ENCODE measurements at regions not wholly inside any gene's neighbourhood (a gene's known extent, or its start where the extent isn't known, plus 50 kb on each side); places are given as distances from the start of the nearest gene placed in this dataset.
A peak's percentile ranks its signal among the peaks of the same experiment; 100 is the strongest.

DNA sequence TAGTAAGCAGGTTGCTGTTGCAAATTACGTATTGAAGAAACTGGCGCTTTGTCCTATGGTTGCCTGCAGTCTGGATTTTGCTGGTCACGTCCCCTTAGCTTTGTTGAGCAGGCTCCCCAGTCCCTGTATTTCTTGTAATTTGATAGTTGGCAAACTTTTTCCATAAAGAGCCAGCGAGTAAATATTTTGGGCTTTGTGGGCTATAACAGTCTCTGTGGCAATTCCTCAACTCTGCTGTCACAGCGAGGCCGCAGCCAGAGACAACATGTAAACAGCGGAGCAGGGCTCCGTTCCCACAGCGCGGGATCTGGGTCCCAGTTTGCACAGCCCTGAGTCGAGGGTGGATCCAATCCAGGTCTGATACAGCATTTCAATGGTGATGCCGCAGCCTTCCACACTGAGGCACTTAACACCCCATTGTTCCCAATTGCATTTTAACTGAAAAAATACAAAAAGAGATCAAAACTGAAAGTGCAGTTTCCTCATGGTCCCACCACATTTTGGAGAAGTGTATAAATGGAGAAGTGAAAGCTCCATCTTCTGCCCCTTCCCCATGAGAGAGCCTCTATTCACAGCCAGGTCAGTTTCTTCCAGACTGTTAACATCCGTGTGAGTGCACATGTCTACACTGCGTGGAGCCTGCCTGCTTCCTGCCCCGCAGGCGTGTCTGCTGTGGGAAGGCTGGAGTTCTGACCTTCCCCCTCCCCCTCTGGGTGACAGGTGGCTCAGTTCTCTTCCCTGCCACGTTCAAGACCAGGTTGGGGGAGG, 89.1 kb downstream of the RPS6KA4 start (continued):
- TF ChIP-seq KAT2A (conservative IDR thresholded peaks at IDR 0.05; ENCODE audit: control insufficient read depth, low read depth, low read length) (no peak), TAF1 (IDR thresholded peaks at IDR 0.05; ENCODE audit: borderline replicate concordance, low read depth, low read length) (no peak), MAX (IDR thresholded peaks at IDR 0.05; ENCODE audit: low read depth, low read length) (no peak), BCL11A (IDR thresholded peaks at IDR 0.05; ENCODE audit: low read depth, low read length) (no peak), JUNB (IDR thresholded peaks at IDR 0.05) (no peak), SPI1 (IDR thresholded peaks at IDR 0.05; ENCODE audit: borderline replicate concordance, insufficient read depth, low read depth, low read length) (peak; percentile 96), GATAD2B (conservative IDR thresholded peaks at IDR 0.05; ENCODE audit: low read depth) (peak; percentile 55; the same call in 1 of the 2 replicates), STAT1 (conservative IDR thresholded peaks at IDR 0.05) (no peak), FOXK2 (IDR thresholded peaks at IDR 0.05) (no peak), IKZF2 (IDR thresholded peaks at IDR 0.05) (peak; percentile 84 to 88), CREM (IDR thresholded peaks at IDR 0.05; ENCODE audit: low read depth) (no peak), YY1 (IDR thresholded peaks at IDR 0.05; ENCODE audit: low read depth, low read length) (0 out of 2 replicates have a peak, but pooled peaks have one; percentile 4), CBX3 (IDR thresholded peaks at IDR 0.05; ENCODE audit: borderline replicate concordance, low read depth) (no peak), EED (IDR thresholded peaks at IDR 0.05; ENCODE audit: low read depth) (peak; percentile 90), POLR2AphosphoS5 (IDR thresholded peaks at IDR 0.05; ENCODE audit: low read length) (no peak), NKRF (conservative IDR thresholded peaks at IDR 0.05) (no peak), RUNX3 (IDR thresholded peaks at IDR 0.05; ENCODE audit: low read length) (peak; percentile 66), SIX5 (IDR thresholded peaks at IDR 0.05; ENCODE audit: low read depth, low read length, severe bottlenecking) (no peak), RFX5 (IDR thresholded peaks at IDR 0.05; ENCODE audit: low read depth, low read length) (no peak)
- TF ChIP-seq, protein P1, sequence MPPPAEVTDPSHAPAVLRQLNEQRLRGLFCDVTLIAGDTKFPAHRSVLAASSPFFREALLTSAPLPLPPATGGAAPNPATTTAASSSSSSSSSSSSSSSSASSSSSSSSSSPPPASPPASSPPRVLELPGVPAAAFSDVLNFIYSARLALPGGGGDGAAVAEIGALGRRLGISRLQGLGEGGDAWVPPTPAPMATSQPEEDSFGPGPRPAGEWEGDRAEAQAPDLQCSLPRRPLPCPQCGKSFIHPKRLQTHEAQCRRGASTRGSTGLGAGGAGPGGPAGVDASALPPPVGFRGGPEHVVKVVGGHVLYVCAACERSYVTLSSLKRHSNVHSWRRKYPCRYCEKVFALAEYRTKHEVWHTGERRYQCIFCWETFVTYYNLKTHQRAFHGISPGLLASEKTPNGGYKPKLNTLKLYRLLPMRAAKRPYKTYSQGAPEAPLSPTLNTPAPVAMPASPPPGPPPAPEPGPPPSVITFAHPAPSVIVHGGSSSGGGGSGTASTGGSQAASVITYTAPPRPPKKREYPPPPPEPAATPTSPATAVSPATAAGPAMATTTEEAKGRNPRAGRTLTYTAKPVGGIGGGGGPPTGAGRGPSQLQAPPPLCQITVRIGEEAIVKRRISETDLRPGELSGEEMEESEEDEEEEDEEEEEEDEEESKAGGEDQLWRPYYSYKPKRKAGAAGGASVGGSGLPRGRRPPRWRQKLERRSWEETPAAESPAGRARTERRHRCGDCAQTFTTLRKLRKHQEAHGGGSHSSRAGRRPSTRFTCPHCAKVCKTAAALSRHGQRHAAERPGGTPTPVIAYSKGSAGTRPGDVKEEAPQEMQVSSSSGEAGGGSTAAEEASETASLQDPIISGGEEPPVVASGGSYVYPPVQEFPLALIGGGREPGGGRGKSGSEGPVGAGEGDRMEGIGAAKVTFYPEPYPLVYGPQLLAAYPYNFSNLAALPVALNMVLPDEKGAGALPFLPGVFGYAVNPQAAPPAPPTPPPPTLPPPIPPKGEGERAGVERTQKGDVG (CRISPR knock-in tag; IDR thresholded peaks at IDR 0.05): no peak
- TF ChIP-seq, protein P2, sequence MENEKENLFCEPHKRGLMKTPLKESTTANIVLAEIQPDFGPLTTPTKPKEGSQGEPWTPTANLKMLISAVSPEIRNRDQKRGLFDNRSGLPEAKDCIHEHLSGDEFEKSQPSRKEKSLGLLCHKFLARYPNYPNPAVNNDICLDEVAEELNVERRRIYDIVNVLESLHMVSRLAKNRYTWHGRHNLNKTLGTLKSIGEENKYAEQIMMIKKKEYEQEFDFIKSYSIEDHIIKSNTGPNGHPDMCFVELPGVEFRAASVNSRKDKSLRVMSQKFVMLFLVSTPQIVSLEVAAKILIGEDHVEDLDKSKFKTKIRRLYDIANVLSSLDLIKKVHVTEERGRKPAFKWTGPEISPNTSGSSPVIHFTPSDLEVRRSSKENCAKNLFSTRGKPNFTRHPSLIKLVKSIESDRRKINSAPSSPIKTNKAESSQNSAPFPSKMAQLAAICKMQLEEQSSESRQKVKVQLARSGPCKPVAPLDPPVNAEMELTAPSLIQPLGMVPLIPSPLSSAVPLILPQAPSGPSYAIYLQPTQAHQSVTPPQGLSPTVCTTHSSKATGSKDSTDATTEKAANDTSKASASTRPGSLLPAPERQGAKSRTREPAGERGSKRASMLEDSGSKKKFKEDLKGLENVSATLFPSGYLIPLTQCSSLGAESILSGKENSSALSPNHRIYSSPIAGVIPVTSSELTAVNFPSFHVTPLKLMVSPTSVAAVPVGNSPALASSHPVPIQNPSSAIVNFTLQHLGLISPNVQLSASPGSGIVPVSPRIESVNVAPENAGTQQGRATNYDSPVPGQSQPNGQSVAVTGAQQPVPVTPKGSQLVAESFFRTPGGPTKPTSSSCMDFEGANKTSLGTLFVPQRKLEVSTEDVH (IDR thresholded peaks at IDR 0.05; ENCODE audit: low read depth, partially characterized antibody): no peak
- TF ChIP-seq, protein P3, sequence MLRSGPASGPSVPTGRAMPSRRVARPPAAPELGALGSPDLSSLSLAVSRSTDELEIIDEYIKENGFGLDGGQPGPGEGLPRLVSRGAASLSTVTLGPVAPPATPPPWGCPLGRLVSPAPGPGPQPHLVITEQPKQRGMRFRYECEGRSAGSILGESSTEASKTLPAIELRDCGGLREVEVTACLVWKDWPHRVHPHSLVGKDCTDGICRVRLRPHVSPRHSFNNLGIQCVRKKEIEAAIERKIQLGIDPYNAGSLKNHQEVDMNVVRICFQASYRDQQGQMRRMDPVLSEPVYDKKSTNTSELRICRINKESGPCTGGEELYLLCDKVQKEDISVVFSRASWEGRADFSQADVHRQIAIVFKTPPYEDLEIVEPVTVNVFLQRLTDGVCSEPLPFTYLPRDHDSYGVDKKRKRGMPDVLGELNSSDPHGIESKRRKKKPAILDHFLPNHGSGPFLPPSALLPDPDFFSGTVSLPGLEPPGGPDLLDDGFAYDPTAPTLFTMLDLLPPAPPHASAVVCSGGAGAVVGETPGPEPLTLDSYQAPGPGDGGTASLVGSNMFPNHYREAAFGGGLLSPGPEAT (IDR thresholded peaks at IDR 0.05; ENCODE audit: low read depth): peak; percentile 66; the same call in 1 of the 2 replicates

All from GM12878 (cell line).